Neural cell (in vitro differentiated cells): ENCODE measurements at regions not wholly inside any gene's neighbourhood (a gene's known extent, or its start where the extent isn't known, plus 50 kb on each side); places are given as distances from the start of the nearest gene placed in this dataset.

Experiments used
- H2AFZ ChIP-seq: fragments of 200-600, 300-800 bp; sonication (generic), shearing (Covaris generic); 2 replicates; pipeline ENCODE4 v1.6.0; 2014; ENCODE audit warnings: low read depth, mild to moderate bottlenecking, antibody characterized with exemption, low read length, moderate library complexity
- H3F3A ChIP-seq: fragments of 200-600 bp; shearing (Covaris generic); 2 replicates; pipeline ENCODE4 v1.6.1; 2016; ENCODE audit warnings: mild to moderate bottlenecking, moderate library complexity, mixed read lengths, antibody characterized with exemption, low read length; ENCODE audit not compliant: insufficient read depth, poor library complexity, severe bottlenecking
- H3K27ac ChIP-seq: fragments of 200-600, 300-800 bp; sonication (generic), shearing (Covaris generic); 2 replicates; pipeline ENCODE4 v1.5.1; 2014; ENCODE audit warnings: mild to moderate bottlenecking, low read length, moderate library complexity
- H3K27me3 ChIP-seq: fragments of 300-800, 200-600 bp; sonication (generic), shearing (Covaris generic); 2 replicates; pipeline ENCODE4 v1.6.0; 2014; ENCODE audit warnings: mild to moderate bottlenecking, low read depth, low read length, moderate library complexity; ENCODE audit not compliant: insufficient read depth
- H3K36me3 ChIP-seq: fragments of 300-800, 200-600 bp; sonication (generic), shearing (Covaris generic); 2 replicates; pipeline ENCODE4 v1.5.1; 2014; ENCODE audit warnings: mild to moderate bottlenecking, antibody characterized with exemption, low read length, moderate library complexity; ENCODE audit not compliant: insufficient read depth
- H3K4me2 ChIP-seq: fragments of 300-800, 200-600 bp; sonication (generic), shearing (Covaris generic); 2 replicates; pipeline ENCODE4 v1.6.0; 2014; ENCODE audit warnings: mild to moderate bottlenecking, low read length
- H3K4me3 ChIP-seq: fragments of 300-800, 200-600 bp; sonication (generic), shearing (Covaris generic); 2 replicates; pipeline ENCODE4 v1.5.1; 2014; ENCODE audit warnings: mild to moderate bottlenecking, low read length, moderate library complexity
- H3K79me2 ChIP-seq: fragments of 200-600 bp; shearing (Covaris generic); replicated peaks from 2 replicates; pipeline ENCODE4 v1.6.0; 2014; ENCODE audit warnings: mild to moderate bottlenecking, low read length, moderate library complexity; ENCODE audit not compliant: insufficient read depth
- H3K9ac ChIP-seq: fragments of 300-800, 200-600 bp; sonication (generic), shearing (Covaris generic); 2 replicates; pipeline ENCODE4 v1.6.1; 2016; ENCODE audit warnings: mild to moderate bottlenecking, low read length, mixed read lengths
- H3K9me2 ChIP-seq: fragments of 200-600 bp; shearing (Covaris generic); 2 replicates; pipeline ENCODE4 v1.6.1; 2016; ENCODE audit warnings: mild to moderate bottlenecking, low read length, mixed read lengths; ENCODE audit not compliant: insufficient read depth
- H3K9me3 ChIP-seq: fragments of 200-600, 300-800 bp; sonication (generic), shearing (Covaris generic); 2 replicates; pipeline ENCODE4 v1.6.1; 2016; ENCODE audit warnings: mild to moderate bottlenecking, mixed run types, low read length, moderate library complexity, mixed read lengths
- H4K20me1 ChIP-seq: fragments of 200-600 bp; shearing (Covaris generic); 2 replicates; pipeline ENCODE4 v1.6.1; 2016; ENCODE audit warnings: mild to moderate bottlenecking, mixed run types; ENCODE audit not compliant: insufficient read depth
- CTCF ChIP-seq: fragments of 450-650 bp; IDR thresholded peaks from 2 replicates; pipeline ENCODE4 v1.5.1; 2014; ENCODE audit warnings: antibody characterized with exemption, mild to moderate bottlenecking, moderate library complexity; ENCODE audit not compliant: poor library complexity, severe bottlenecking
- EP300 ChIP-seq: fragments of 450-650 bp; conservative IDR thresholded peaks from 2 replicates; pipeline ENCODE4 v1.6.1; 2014; ENCODE audit warnings: antibody characterized with exemption, mild to moderate bottlenecking, moderate library complexity; ENCODE audit not compliant: poor library complexity, severe bottlenecking
- EZH2 ChIP-seq: fragments of 200-600, 300-800 bp; shearing (Covaris generic), sonication (generic); IDR thresholded peaks from 2 replicates; pipeline ENCODE4 v1.6.1; 2014; ENCODE audit warnings: antibody characterized with exemption, low read length, borderline replicate concordance, mild to moderate bottlenecking; ENCODE audit not compliant: insufficient read depth, poor library complexity, severe bottlenecking
- MXI1 ChIP-seq: fragments of 450-650 bp; conservative IDR thresholded peaks from 2 replicates; pipeline ENCODE4 v1.6.1; 2014; ENCODE audit warnings: antibody characterized with exemption, mild to moderate bottlenecking; ENCODE audit not compliant: poor library complexity, severe bottlenecking
- POLR2AphosphoS5 ChIP-seq: IDR thresholded peaks from 2 replicates; pipeline ENCODE4 v1.6.1; 2012
- RAD21 ChIP-seq: fragments of 450-650 bp; conservative IDR thresholded peaks from 2 replicates; pipeline ENCODE4 v1.6.1; 2014; ENCODE audit warnings: antibody characterized with exemption, mild to moderate bottlenecking, moderate library complexity
- SMC3 ChIP-seq: fragments of 450-650 bp; conservative IDR thresholded peaks from 2 replicates; pipeline ENCODE4 v1.6.1; 2014; ENCODE audit warnings: antibody characterized with exemption, mild to moderate bottlenecking, moderate library complexity; ENCODE audit not compliant: poor library complexity
- TAF1 ChIP-seq: IDR thresholded peaks from 2 replicates; pipeline ENCODE4 v1.6.1; 2012; ENCODE audit warnings: low read depth
- TF ChIP-seq, protein P1 (sequence below): IDR thresholded peaks from 2 replicates; pipeline ENCODE4 v1.6.1; 2012; ENCODE audit warnings: borderline replicate concordance

- Histone ChIP-seq H3K9me3 (no peaks in the 10 kb centered on the region), H2AFZ (no peak overlapping the region), H3K27me3 (no peaks in the 10 kb centered on the region), H3F3A (no peaks in the 10 kb centered on the region), H3K27ac (no peak overlapping the region), H3K79me2 (no peaks in the 10 kb centered on the region), H3K36me3 (no peaks in the 10 kb centered on the region), H3K9me2 (no peaks in the 10 kb centered on the region), H3K4me3 (no peak overlapping the region), H3K4me2 (no peak overlapping the region), H3K9ac (no peak overlapping the region), H4K20me1 (no peaks in the 10 kb centered on the region)
- TF ChIP-seq MXI1: no peak
- no peak for TF ChIP-seq RAD21
- no peak for TF ChIP-seq EP300
- TF ChIP-seq EZH2: no peak
- TF ChIP-seq CTCF: no peak
- no peak for TF ChIP-seq SMC3
- TF ChIP-seq POLR2AphosphoS5: no peak
- TF ChIP-seq, protein P1, sequence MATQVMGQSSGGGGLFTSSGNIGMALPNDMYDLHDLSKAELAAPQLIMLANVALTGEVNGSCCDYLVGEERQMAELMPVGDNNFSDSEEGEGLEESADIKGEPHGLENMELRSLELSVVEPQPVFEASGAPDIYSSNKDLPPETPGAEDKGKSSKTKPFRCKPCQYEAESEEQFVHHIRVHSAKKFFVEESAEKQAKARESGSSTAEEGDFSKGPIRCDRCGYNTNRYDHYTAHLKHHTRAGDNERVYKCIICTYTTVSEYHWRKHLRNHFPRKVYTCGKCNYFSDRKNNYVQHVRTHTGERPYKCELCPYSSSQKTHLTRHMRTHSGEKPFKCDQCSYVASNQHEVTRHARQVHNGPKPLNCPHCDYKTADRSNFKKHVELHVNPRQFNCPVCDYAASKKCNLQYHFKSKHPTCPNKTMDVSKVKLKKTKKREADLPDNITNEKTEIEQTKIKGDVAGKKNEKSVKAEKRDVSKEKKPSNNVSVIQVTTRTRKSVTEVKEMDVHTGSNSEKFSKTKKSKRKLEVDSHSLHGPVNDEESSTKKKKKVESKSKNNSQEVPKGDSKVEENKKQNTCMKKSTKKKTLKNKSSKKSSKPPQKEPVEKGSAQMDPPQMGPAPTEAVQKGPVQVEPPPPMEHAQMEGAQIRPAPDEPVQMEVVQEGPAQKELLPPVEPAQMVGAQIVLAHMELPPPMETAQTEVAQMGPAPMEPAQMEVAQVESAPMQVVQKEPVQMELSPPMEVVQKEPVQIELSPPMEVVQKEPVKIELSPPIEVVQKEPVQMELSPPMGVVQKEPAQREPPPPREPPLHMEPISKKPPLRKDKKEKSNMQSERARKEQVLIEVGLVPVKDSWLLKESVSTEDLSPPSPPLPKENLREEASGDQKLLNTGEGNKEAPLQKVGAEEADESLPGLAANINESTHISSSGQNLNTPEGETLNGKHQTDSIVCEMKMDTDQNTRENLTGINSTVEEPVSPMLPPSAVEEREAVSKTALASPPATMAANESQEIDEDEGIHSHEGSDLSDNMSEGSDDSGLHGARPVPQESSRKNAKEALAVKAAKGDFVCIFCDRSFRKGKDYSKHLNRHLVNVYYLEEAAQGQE: no peak
- no peak for TF ChIP-seq TAF1
Observed at GRCh38 chr18:11286431-11286830, 137.1 kb upstream of the PIEZO2 start.

DNA sequence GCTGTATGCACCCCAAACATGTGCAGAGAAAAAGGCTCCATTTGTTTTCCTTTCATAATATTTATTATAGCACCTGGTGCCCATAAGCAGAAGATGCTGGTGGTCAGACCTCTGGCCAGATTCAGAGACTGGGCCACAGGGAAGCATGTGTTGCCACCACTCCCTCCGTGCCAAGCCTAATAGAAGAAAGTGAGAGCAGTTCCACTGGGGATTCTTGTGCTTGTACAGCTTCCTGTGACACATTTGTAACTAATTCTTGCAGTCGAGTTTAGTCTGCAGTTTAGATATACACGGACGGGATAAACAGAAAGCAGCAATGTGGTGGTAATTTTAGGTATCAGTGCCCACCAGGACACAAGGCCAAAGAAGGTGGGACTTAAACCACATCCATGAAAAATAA lies 135.4 kb upstream of the PIEZO2 start:
- H3K9me3 ChIP-seq: no peaks in the 10 kb centered on the region
- H4K20me1 ChIP-seq: no peaks in the 10 kb centered on the region
- no peaks in the 10 kb centered on the region for H3K27me3 ChIP-seq
- no peaks in the 10 kb centered on the region for H3K36me3 ChIP-seq
- H3K9ac ChIP-seq: no peak overlapping the region
- H3F3A ChIP-seq: no peaks in the 10 kb centered on the region
- TF ChIP-seq POLR2AphosphoS5: no peak
- TF ChIP-seq EZH2: no peak
- no peak for TF ChIP-seq EP300
- TF ChIP-seq CTCF: no peak
- TF ChIP-seq, protein P1: no peak
- TF ChIP-seq MXI1: no peak
- no peaks in the 10 kb centered on the region for H3K9me2 ChIP-seq
- no peak overlapping the region for H2AFZ ChIP-seq
- no peak overlapping the region for H3K4me2 ChIP-seq
- H3K27ac ChIP-seq: no peak overlapping the region
- no peak overlapping the region for H3K4me3 ChIP-seq
- no peaks in the 10 kb centered on the region for H3K79me2 ChIP-seq
